Stimulated activated CD8-positive, alpha-beta memory T cell treated with anti-CD3 and anti-CD28 coated beads, Interleukin-15, amount 100 ng/mL, for 4 hours (primary cell): ENCODE measurements at regions not wholly inside any gene's neighbourhood (a gene's known extent, or its start where the extent isn't known, plus 50 kb on each side); places are given as distances from the start of the nearest gene placed in this dataset.

Experiments
- DNase-seq, 2 donors: peaks; one replicate each; pipeline ENCODE4 v3.0.0-alpha.2; 2020; ENCODE audit warnings: low read depth in 2 of 2

GRCh38 chr10:3853547-3854303, 68.7 kb upstream of the KLF6 start:
- DNase-seq = no peak

GRCh38 chr10:3853016-3853415, 68.0 kb upstream of the KLF6 start:
- no peak for DNase-seq

- peak; percentile 21 to 50 for DNase-seq
These were observed 67.3 kb upstream of the KLF6 start for GRCh38 chr10:3852147-3852904.

- DNase-seq = no peak
These were observed 66.3 kb upstream of the KLF6 start for GRCh38 chr10:3850999-3851937.

GRCh38 chr10:3848775-3849635, 64.0 kb upstream of the KLF6 start:
- no peak for DNase-seq

GRCh38 chr10:3848005-3848774, 63.2 kb upstream of the KLF6 start:
- no peak for DNase-seq

GRCh38 chr10:3846736-3847135, 61.7 kb upstream of the KLF6 start:
- no peak for DNase-seq

GRCh38 chr10:3844491-3845025, 59.5 kb upstream of the KLF6 start:
- no peak for DNase-seq

GRCh38 chr10:3838460-3839437, 53.7 kb upstream of the KLF6 start:
- no peak for DNase-seq

GRCh38 chr10:3837647-3838459, 52.8 kb upstream of the KLF6 start:
- no peak for DNase-seq

- no peak for DNase-seq
These were observed 51.3 kb upstream of the KLF6 start for GRCh38 chr10:3836222-3836820.

GRCh38 chr10:3835770-3836169, 50.8 kb upstream of the KLF6 start:
- no peak for DNase-seq

- DNase-seq = no peak
These were observed 49.9 kb upstream of the KLF6 start for GRCh38 chr10:3834947-3835346.
